ENCODE measurements at regions not wholly inside any gene's neighbourhood (a gene's known extent, or its start where the extent isn't known, plus 50 kb on each side); places are given as distances from the start of the nearest gene placed in this dataset.

- Histone ChIP-seq H3K4me1 (ENCODE audit: low read length) (peaks cover 16% of the 10 kb centered on the region), H3K4me2 (ENCODE audit: low read depth, low read length) (no peak overlapping the region), H3K27me3 (replicated peaks; ENCODE audit: insufficient read depth, low read length) (no peaks in the 10 kb centered on the region), H3K4me3 (ENCODE audit: low read length) (no peak overlapping the region), H3K9me2 (replicated peaks; ENCODE audit: insufficient read depth, low read length) (no peaks in the 10 kb centered on the region), H3K36me3 (replicated peaks; ENCODE audit: insufficient read depth, low read length) (no peaks in the 10 kb centered on the region), H3K9me3 (replicated peaks; ENCODE audit: insufficient read depth, low read length) (no peaks in the 10 kb centered on the region), H3K9ac (ENCODE audit: low read length) (no peak overlapping the region), H3K79me2 (ENCODE audit: low read length) (no peaks in the 10 kb centered on the region), H2AFZ (ENCODE audit: low read length) (no peak overlapping the region), H4K20me1 (ENCODE audit: insufficient read depth, low read length) (no peaks in the 10 kb centered on the region), H3F3A (ENCODE audit: insufficient read depth, low read length) (no peaks in the 10 kb centered on the region), H3K27ac (ENCODE audit: low read length) (no peak overlapping the region)
- no peak for DNase-seq
- TF ChIP-seq EZH2 (optimal IDR thresholded peaks at IDR 0.05; ENCODE audit: low read depth, low read length): no peak
- no peak for TF ChIP-seq CTCF (IDR thresholded peaks at IDR 0.05; ENCODE audit: low read length)
- TF ChIP-seq EZH2phosphoT487 (IDR thresholded peaks at IDR 0.05; ENCODE audit: low read length): no peak
Observed at GRCh38 chr15:96424674-96425073, 94.2 kb downstream of the NR2F2 start.

- no peaks in the 10 kb centered on the region for H3F3A ChIP-seq (ENCODE audit: insufficient read depth, low read length)
- TF ChIP-seq CTCF (IDR thresholded peaks at IDR 0.05; ENCODE audit: low read length) (no peak), EZH2 (optimal IDR thresholded peaks at IDR 0.05; ENCODE audit: low read depth, low read length) (no peak), EZH2phosphoT487 (IDR thresholded peaks at IDR 0.05; ENCODE audit: low read length) (no peak)
- H3K4me2 ChIP-seq (ENCODE audit: low read depth, low read length): no peak overlapping the region
- no peaks in the 10 kb centered on the region for H3K79me2 ChIP-seq (ENCODE audit: low read length)
- H3K4me3 ChIP-seq (ENCODE audit: low read length): no peak overlapping the region
- H2AFZ ChIP-seq (ENCODE audit: low read length): no peak overlapping the region
- no peak overlapping the region for H3K9ac ChIP-seq (ENCODE audit: low read length)
- H3K27me3 ChIP-seq (replicated peaks; ENCODE audit: insufficient read depth, low read length): no peaks in the 10 kb centered on the region
- no peaks in the 10 kb centered on the region for H3K36me3 ChIP-seq (replicated peaks; ENCODE audit: insufficient read depth, low read length)
- H3K9me3 ChIP-seq (replicated peaks; ENCODE audit: insufficient read depth, low read length): no peaks in the 10 kb centered on the region
- H3K4me1 ChIP-seq (ENCODE audit: low read length): no peaks in the 10 kb centered on the region
- no peaks in the 10 kb centered on the region for H4K20me1 ChIP-seq (ENCODE audit: insufficient read depth, low read length)
- H3K27ac ChIP-seq (ENCODE audit: low read length): no peak overlapping the region
- no peaks in the 10 kb centered on the region for H3K9me2 ChIP-seq (replicated peaks; ENCODE audit: insufficient read depth, low read length)
- DNase-seq: no peak
Observed at GRCh38 chr15:96428742-96429141, 98.2 kb downstream of the NR2F2 start.

GRCh38 chr15:96431786-96432185 lies 101.3 kb downstream of the NR2F2 start:
- Histone ChIP-seq H3K4me1 (ENCODE audit: low read length) (no peaks in the 10 kb centered on the region), H3F3A (ENCODE audit: insufficient read depth, low read length) (no peaks in the 10 kb centered on the region), H3K27me3 (replicated peaks; ENCODE audit: insufficient read depth, low read length) (no peaks in the 10 kb centered on the region), H2AFZ (ENCODE audit: low read length) (no peak overlapping the region), H3K4me3 (ENCODE audit: low read length) (no peak overlapping the region), H3K9me3 (replicated peaks; ENCODE audit: insufficient read depth, low read length) (no peaks in the 10 kb centered on the region), H3K9ac (ENCODE audit: low read length) (no peak overlapping the region), H3K36me3 (replicated peaks; ENCODE audit: insufficient read depth, low read length) (no peaks in the 10 kb centered on the region), H3K79me2 (ENCODE audit: low read length) (no peaks in the 10 kb centered on the region), H3K27ac (ENCODE audit: low read length) (no peak overlapping the region), H4K20me1 (ENCODE audit: insufficient read depth, low read length) (no peaks in the 10 kb centered on the region), H3K4me2 (ENCODE audit: low read depth, low read length) (no peak overlapping the region), H3K9me2 (replicated peaks; ENCODE audit: insufficient read depth, low read length) (no peaks in the 10 kb centered on the region)
- no peak for TF ChIP-seq EZH2phosphoT487 (IDR thresholded peaks at IDR 0.05; ENCODE audit: low read length)
- no peak for TF ChIP-seq CTCF (IDR thresholded peaks at IDR 0.05; ENCODE audit: low read length)
- TF ChIP-seq EZH2 (optimal IDR thresholded peaks at IDR 0.05; ENCODE audit: low read depth, low read length): no peak
- DNase-seq: no peak

Measured in MM.1S (cell line).